IMR-90 (cell line): ENCODE measurements at regions not wholly inside any gene's neighbourhood (a gene's known extent, or its start where the extent isn't known, plus 50 kb on each side); places are given as distances from the start of the nearest gene placed in this dataset.

Experiments
- ATAC-seq: fragments of 200-7000 bp; cut with Tn5 transposase; 2 replicates; pipeline ENCODE4 v1.9.1; 2020; ENCODE audit warnings: low read depth, mild to moderate bottlenecking, moderate library complexity
- BruUV-seq: library from RNA; stranded (reverse); fragments of 400-500 nt; replicated peaks from 2 replicates; lab custom pipeline; 2021; lab: Mats Ljungman, UMichigan
- CTCF ChIA-PET: fragments of 300-600 bp; formaldehyde crosslinking; extraction: SDS; loops from one replicate; lab custom pipeline; 2021; ENCODE audit warnings: antibody characterized with exemption; lab: Yijun Ruan, JAX
- POLR2A ChIA-PET: fragments of 300-600 bp; sonication (Branson Sonifier 250); formaldehyde crosslinking; loops from one replicate; lab custom pipeline; 2022; ENCODE audit warnings: antibody characterized with exemption; ENCODE audit not compliant: unreplicated experiment; lab: Charles Lee
- DNase-seq: peaks from one replicate; pipeline ENCODE4 v3.0.0; 2013
- H2AFZ ChIP-seq: replicated peaks from 2 replicates; pipeline ENCODE3; 2013; ENCODE audit warnings: low read length, mild to moderate bottlenecking; ENCODE audit not compliant: poor library complexity
- H2AK5ac ChIP-seq: 2 replicates; pipeline ENCODE4 v1.6.1; 2013; ENCODE audit warnings: low read depth, low read length, inconsistent platforms
- H2AK9ac ChIP-seq: replicated peaks from 2 replicates; pipeline ENCODE3; 2013; ENCODE audit warnings: mild to moderate bottlenecking, low read depth, low read length, moderate library complexity; ENCODE audit not compliant: poor library complexity
- H2BK120ac ChIP-seq: 2 replicates; pipeline ENCODE4 v1.6.1; 2013; ENCODE audit warnings: low read depth, low read length, inconsistent platforms
- H2BK15ac ChIP-seq: 3 replicates; pipeline ENCODE4 v1.6.1; 2013; ENCODE audit warnings: low read depth, low read length, inconsistent platforms
- H2BK20ac ChIP-seq: 2 replicates; pipeline ENCODE4 v1.6.1; 2013; ENCODE audit warnings: low read depth, mild to moderate bottlenecking, inconsistent platforms, low read length, moderate library complexity
- H2BK5ac ChIP-seq: 2 replicates; pipeline ENCODE4 v1.6.1; 2013; ENCODE audit warnings: mild to moderate bottlenecking, low read depth, low read length, inconsistent platforms; ENCODE audit not compliant: poor library complexity, severe bottlenecking
- H3K14ac ChIP-seq: replicated peaks from 2 replicates; pipeline ENCODE4 v1.6.1; 2013; ENCODE audit warnings: low read depth, low read length, inconsistent platforms
- H3K18ac ChIP-seq: 2 replicates; pipeline ENCODE4 v1.6.1; 2013; ENCODE audit warnings: low read depth, low read length, control low read depth
- H3K23ac ChIP-seq: 2 replicates; pipeline ENCODE4 v1.6.1; 2013; ENCODE audit warnings: low read depth, low read length, inconsistent platforms
- H3K27ac ChIP-seq: 2 replicates; pipeline ENCODE4 v1.5.1; 2013; ENCODE audit warnings: mild to moderate bottlenecking, control low read depth, low read length; ENCODE audit not compliant: insufficient read depth
- H3K27me3 ChIP-seq: 2 replicates; pipeline ENCODE4 v1.6.1; 2013; ENCODE audit warnings: low read length; ENCODE audit not compliant: control insufficient read depth, insufficient read depth
- H3K36me3 ChIP-seq: 2 replicates; pipeline ENCODE4 v1.6.1; 2013; ENCODE audit warnings: low read length, mixed read lengths; ENCODE audit not compliant: control insufficient read depth, insufficient read depth
- H3K4ac ChIP-seq: 2 replicates; pipeline ENCODE4 v1.6.1; 2013; ENCODE audit warnings: low read depth, low read length, inconsistent platforms
- H3K4me1 ChIP-seq: 2 replicates; pipeline ENCODE4 v1.6.1; 2013; ENCODE audit warnings: low read length, mixed read lengths; ENCODE audit not compliant: control insufficient read depth, insufficient read depth
- H3K4me2 ChIP-seq: 2 replicates; pipeline ENCODE4 v1.6.1; 2013; ENCODE audit warnings: low read depth, mild to moderate bottlenecking, control low read depth, low read length, moderate library complexity
- H3K4me3 ChIP-seq: 2 replicates; pipeline ENCODE4 v1.5.1; 2013; ENCODE audit warnings: low read depth, mild to moderate bottlenecking, control low read depth, low read length, moderate library complexity; ENCODE audit not compliant: insufficient read depth
- H3K56ac ChIP-seq: 2 replicates; pipeline ENCODE4 v1.6.1; 2013; ENCODE audit warnings: low read length, inconsistent platforms; ENCODE audit not compliant: insufficient read depth; ENCODE audit errors: extremely low read depth
- H3K79me1 ChIP-seq, 2 experiments: 2 replicates each; pipeline ENCODE4 v1.6.1; 2013; ENCODE audit warnings: low read length in 2 of 2, inconsistent platforms in 1 of 2, low read depth in 1 of 2
- H3K9ac ChIP-seq: 2 replicates; pipeline ENCODE4 v1.6.1; 2013; ENCODE audit warnings: low read depth, low read length, control low read depth
- H3K9me1 ChIP-seq: 2 replicates; pipeline ENCODE4 v1.6.1; 2013; ENCODE audit warnings: low read length, inconsistent platforms; ENCODE audit not compliant: insufficient read depth
- H3K9me3 ChIP-seq: 2 replicates; pipeline ENCODE4 v1.6.1; 2013; ENCODE audit warnings: low read length; ENCODE audit not compliant: control insufficient read depth, insufficient read depth
- H4K20me1 ChIP-seq: 2 replicates; pipeline ENCODE4 v1.6.1; 2013; ENCODE audit warnings: low read length, inconsistent platforms; ENCODE audit not compliant: insufficient read depth
- H4K5ac ChIP-seq: 2 replicates; pipeline ENCODE4 v1.6.1; 2013; ENCODE audit warnings: mild to moderate bottlenecking, low read depth, low read length, control low read depth
- H4K8ac ChIP-seq, 2 experiments: 2 replicates each; pipeline ENCODE4 v1.6.1; 2013; ENCODE audit warnings: low read depth in 2 of 2, low read length in 2 of 2, control low read depth in 1 of 2, inconsistent platforms in 1 of 2
- H4K91ac ChIP-seq: 2 replicates; pipeline ENCODE4 v1.6.1; 2013; ENCODE audit warnings: low read depth, low read length, inconsistent platforms; ENCODE audit not compliant: insufficient read depth
- CEBPB ChIP-seq: IDR thresholded peaks from 2 replicates; pipeline ENCODE4 v1.6.1; 2012; ENCODE audit warnings: low read depth, low read length, improper control_type of control experiment
- NFE2L2 ChIP-seq: fragments of 150-350 bp; IDR thresholded peaks from 2 replicates; pipeline ENCODE4 v1.6.1; 2016; ENCODE audit warnings: low read depth, mild to moderate bottlenecking, low read length
- dilution Hi-C: fragments of 300-500 bp; cut with HindIII; formaldehyde crosslinking; loops from one replicate; pipeline ENCODE4 v1.14.3; 2018; ENCODE audit warnings: low sequenced_read_pairs; ENCODE audit not compliant: unreplicated experiment
- in situ Hi-C: fragments of 300-500 bp; cut with MboI; formaldehyde crosslinking; loops from 3 replicates; pipeline ENCODE4 v1.14.3; 2019; ENCODE audit warnings: low sequenced_read_pairs, inconsistent platforms, mixed read lengths
- intact Hi-C: fragments of 100-400 bp; cut with micrococcal nuclease; formaldehyde crosslinking; loops from 2 replicates; pipeline ENCODE4 v1.10.0; 2022

DNA sequence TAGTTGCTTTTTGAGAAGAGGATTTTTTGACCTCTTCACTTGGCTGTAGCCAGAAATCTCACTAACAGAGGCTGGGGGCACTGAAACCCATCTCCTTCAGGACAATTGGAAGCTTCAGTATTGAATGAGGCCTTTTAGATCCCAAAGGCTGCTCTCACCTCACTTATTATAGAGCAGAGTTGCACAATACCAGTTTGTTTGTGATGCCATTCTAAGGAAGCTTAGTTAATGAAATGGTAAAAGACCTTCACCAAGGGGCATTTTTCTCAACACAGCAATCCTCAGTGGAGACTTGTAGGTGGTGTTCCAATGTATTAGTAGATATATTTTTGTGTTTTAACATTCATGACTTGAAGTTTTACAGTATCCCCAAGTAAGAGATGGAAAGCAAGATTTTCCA is 71.0 kb upstream of the RFX8 start:
- H3K9me1 ChIP-seq, result peaks cover 5% of the 10 kb centered on the region; the same call in 1 of the 2 replicates
- dilution Hi-C loops (no loop called here), in situ Hi-C loops (no loop called here), intact Hi-C loops (no loop called here)
- H3K56ac ChIP-seq, result no peak overlapping the region
- peaks cover 3% of the 10 kb centered on the region for H3K4me1 ChIP-seq
- no peak overlapping the region for H4K91ac ChIP-seq
- no peak overlapping the region for H4K5ac ChIP-seq
- BruUV-seq, result no TSS peak
- H3K14ac ChIP-seq, result no peak overlapping the region
- ChIA-PET CTCF (no interaction called here), POLR2A (no interaction called here)
- no peak overlapping the region for H2BK120ac ChIP-seq
- no peak overlapping the region for H3K4me2 ChIP-seq
- no peak overlapping the region for H2BK15ac ChIP-seq
- no peak overlapping the region for H4K8ac ChIP-seq
- H2AK5ac ChIP-seq, result no peak overlapping the region
- no peaks in the 10 kb centered on the region for H3K27me3 ChIP-seq
- H2BK20ac ChIP-seq, result no peak overlapping the region
- H2BK5ac ChIP-seq, result no peak overlapping the region
- H3K4me3 ChIP-seq, result no peak overlapping the region
- no peak overlapping the region for H2AK9ac ChIP-seq
- TF ChIP-seq NFE2L2 (no peak), CEBPB (peak; percentile 68)
- H3K18ac ChIP-seq, result no peak overlapping the region
- H3K23ac ChIP-seq, result no peak overlapping the region
- no peaks in the 10 kb centered on the region for H3K36me3 ChIP-seq
- H2AFZ ChIP-seq, result no peak overlapping the region
- H4K20me1 ChIP-seq, result no peaks in the 10 kb centered on the region
- H3K4ac ChIP-seq, result no peak overlapping the region
- no peak overlapping the region for H3K27ac ChIP-seq
- H3K79me1 ChIP-seq, result no peaks in the 10 kb centered on the region
- H3K9me3 ChIP-seq, result no peaks in the 10 kb centered on the region
- DNase-seq (no peak), ATAC-seq (no peak)
- H3K9ac ChIP-seq, result no peak overlapping the region
